ENCODE measurements at regions not wholly inside any gene's neighbourhood (a gene's known extent, or its start where the extent isn't known, plus 50 kb on each side); places are given as distances from the start of the nearest gene placed in this dataset.

GRCh38 chr14:80364816-80365215, 153.5 kb upstream of the DIO2 start:
- no peak overlapping the region for H3K4me3 ChIP-seq
- DNase-seq: no peak
- 66 to 71% methylated on average over 2 of the region's 2 CpGs for WGBS, 2 donors
- intact Hi-C loops (cut with DNase I): no loop called here
- TF ChIP-seq EP300 (IDR thresholded peaks at IDR 0.05): no peak
- no peak for TF ChIP-seq POLR2A (IDR thresholded peaks at IDR 0.05)
- TF ChIP-seq POLR2AphosphoS5 (IDR thresholded peaks at IDR 0.05): no peak
- TF ChIP-seq CTCF (IDR thresholded peaks at IDR 0.05): no peak
- H3K36me3 ChIP-seq: no peaks in the 10 kb centered on the region
- H3K9me3 ChIP-seq: no peaks in the 10 kb centered on the region
- no peaks in the 10 kb centered on the region for H3K4me1 ChIP-seq
- H3K27ac ChIP-seq: no peak overlapping the region
- H3K27me3 ChIP-seq: no peaks in the 10 kb centered on the region

DNA sequence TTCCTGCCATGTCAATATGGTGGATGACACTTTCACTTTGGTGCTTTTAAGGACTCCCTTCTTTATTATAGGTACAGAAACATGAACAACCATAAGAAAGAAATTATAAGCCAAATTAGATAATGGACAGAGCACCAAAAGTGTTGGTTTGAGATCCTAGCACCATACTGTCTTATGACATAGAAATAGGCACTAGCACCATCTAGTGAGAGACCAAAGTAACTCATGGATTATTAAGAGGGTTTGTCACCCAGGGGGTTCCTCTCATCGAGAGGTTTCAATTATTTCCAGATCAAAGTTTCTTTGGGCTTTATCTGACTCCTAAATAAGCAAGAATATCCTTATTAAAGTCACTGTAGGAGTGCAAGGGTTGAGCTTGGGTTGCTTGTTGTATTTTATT, 153.0 kb upstream of the DIO2 start:
- 47 to 48% methylated on average over 1 of the region's 1 CpG for WGBS, 2 donors
- Histone ChIP-seq H3K27ac (no peak overlapping the region), H3K27me3 (no peaks in the 10 kb centered on the region)

DNA sequence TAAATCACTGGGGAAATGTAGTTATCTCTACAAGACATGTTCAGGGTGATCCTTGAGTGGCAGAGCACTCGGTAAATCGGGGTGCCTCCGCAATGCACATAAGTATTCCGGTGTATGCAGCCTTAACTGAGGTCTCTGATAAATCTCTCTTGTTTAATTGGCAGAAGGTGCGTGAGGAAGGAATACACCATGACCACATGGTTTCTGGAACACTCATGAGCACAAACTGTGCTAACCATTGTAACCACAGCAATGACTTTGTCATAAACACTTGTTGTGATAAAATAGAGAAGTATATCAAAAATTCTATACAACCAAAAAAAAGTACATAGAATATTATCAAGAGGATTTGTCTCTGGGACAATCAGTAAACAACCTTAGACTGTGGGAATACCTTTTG, 146.8 kb upstream of the DIO2 start:
- intact Hi-C loops (cut with DNase I): no loop called here
- 84% methylated on average over 5 of the region's 5 CpGs for WGBS, 2 donors
- no peaks in the 10 kb centered on the region for H3K36me3 ChIP-seq
- DNase-seq: no peak
- no peaks in the 10 kb centered on the region for H3K9me3 ChIP-seq
- no peak overlapping the region for H3K27ac ChIP-seq
- no peak overlapping the region for H3K4me3 ChIP-seq
- no peaks in the 10 kb centered on the region for H3K4me1 ChIP-seq
- no peaks in the 10 kb centered on the region for H3K27me3 ChIP-seq
- TF ChIP-seq POLR2AphosphoS5 (IDR thresholded peaks at IDR 0.05): no peak
- no peak for TF ChIP-seq EP300 (IDR thresholded peaks at IDR 0.05)

More for the DNA sequence above, 153.0 kb upstream of the DIO2 start:
- H3K9me3 ChIP-seq: no peaks in the 10 kb centered on the region
- H3K4me1 ChIP-seq: no peaks in the 10 kb centered on the region
- intact Hi-C loops (cut with DNase I): no loop called here
- no peak for DNase-seq
- H3K36me3 ChIP-seq: no peaks in the 10 kb centered on the region
- no peak overlapping the region for H3K4me3 ChIP-seq
- TF ChIP-seq EP300 (IDR thresholded peaks at IDR 0.05) (no peak), POLR2A (IDR thresholded peaks at IDR 0.05) (no peak), POLR2AphosphoS5 (IDR thresholded peaks at IDR 0.05) (no peak), CTCF (IDR thresholded peaks at IDR 0.05) (no peak)

GRCh38 chr14:80356413-80356812, 145.1 kb upstream of the DIO2 start:
- no peaks in the 10 kb centered on the region for H3K27me3 ChIP-seq
- TF ChIP-seq POLR2A (IDR thresholded peaks at IDR 0.05) (no peak), POLR2AphosphoS5 (IDR thresholded peaks at IDR 0.05) (no peak)
- H3K4me3 ChIP-seq: no peak overlapping the region
- H3K27ac ChIP-seq: no peak overlapping the region
- 66 to 72% methylated on average over 2 of the region's 2 CpGs for WGBS, 2 donors
- no peaks in the 10 kb centered on the region for H3K36me3 ChIP-seq
- H3K9me3 ChIP-seq: no peaks in the 10 kb centered on the region
- H3K4me1 ChIP-seq: no peaks in the 10 kb centered on the region
- no peak for DNase-seq
- intact Hi-C loops (cut with DNase I): no loop called here

DNA sequence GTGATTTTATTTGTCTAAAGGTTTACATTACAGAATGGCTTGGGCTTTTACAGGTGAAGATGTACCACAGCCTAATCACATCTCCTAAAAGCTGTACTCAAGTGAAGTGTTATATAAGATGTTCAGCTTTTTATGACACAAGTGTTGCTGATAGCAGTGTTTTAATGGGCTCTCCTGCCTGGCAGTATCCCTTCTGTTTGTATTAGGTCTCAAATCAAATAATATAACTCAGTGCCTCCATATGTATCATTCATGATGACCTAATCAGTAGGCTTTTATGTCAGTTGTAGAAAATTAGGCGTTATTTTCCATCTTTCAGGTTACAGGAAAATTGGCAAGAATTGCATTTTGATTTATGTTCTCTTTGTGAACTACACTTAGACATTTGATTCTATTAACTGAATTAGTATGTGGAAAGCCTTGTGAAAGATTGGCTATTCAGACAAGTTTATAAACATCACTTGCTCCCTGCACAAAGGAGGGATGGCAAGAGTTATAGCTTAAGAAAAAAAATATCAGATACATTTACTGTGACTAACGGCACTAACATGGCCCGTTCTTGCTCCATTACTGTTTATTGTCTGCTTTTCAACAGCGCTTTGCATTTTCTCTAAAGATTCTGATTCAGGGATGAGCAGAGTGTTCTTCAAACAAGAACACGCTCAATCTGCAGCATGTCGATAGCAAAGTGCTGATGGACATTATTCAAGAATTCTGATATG, 143.7 kb upstream of the DIO2 start:
- DNase-seq: no peak
- TF ChIP-seq EP300 (IDR thresholded peaks at IDR 0.05): no peak
- TF ChIP-seq CTCF (IDR thresholded peaks at IDR 0.05): no peak
- TF ChIP-seq POLR2AphosphoS5 (IDR thresholded peaks at IDR 0.05): no peak
- no peak for TF ChIP-seq POLR2A (IDR thresholded peaks at IDR 0.05)
- WGBS, 2 donors: 72 to 89% methylated on average over 6 of the region's 6 CpGs
- H3K9me3 ChIP-seq: peaks cover 0 to 4% (median 0%) of the 10 kb centered on the region in 4 donors
- no peaks in the 10 kb centered on the region for H3K27me3 ChIP-seq
- no peaks in the 10 kb centered on the region for H3K36me3 ChIP-seq
- H3K27ac ChIP-seq: no peak overlapping the region
- no peaks in the 10 kb centered on the region for H3K4me1 ChIP-seq
- no peak overlapping the region for H3K4me3 ChIP-seq
- intact Hi-C loops (cut with DNase I): no loop called here

DNA sequence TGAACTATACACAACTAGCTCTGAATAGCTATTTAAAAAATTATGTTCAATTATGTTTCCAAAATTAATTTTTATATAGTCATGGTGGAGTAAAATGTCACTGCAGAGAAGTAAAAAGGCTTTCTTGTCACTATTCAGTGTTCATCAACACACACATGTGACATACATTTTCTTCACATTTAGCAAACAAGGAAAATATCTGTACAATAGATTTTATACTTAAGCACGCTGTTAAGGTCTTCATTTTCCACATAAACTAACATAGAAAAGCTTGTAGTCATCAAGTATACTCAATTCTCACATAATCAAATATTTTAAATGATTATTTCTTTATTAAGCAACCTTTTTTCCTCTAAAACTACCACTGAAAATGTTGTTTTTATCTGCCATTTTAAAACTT, 141.2 kb upstream of the DIO2 start:
- Histone ChIP-seq H3K27ac (no peak overlapping the region), H3K4me3 (no peak overlapping the region), H3K9me3 (peaks cover 0 to 4% (median 0%) of the 10 kb centered on the region in 4 donors), H3K27me3 (no peaks in the 10 kb centered on the region), H3K36me3 (no peaks in the 10 kb centered on the region), H3K4me1 (no peaks in the 10 kb centered on the region)
- TF ChIP-seq POLR2A (IDR thresholded peaks at IDR 0.05): no peak
- no peak for TF ChIP-seq POLR2AphosphoS5 (IDR thresholded peaks at IDR 0.05)
- no peak for TF ChIP-seq EP300 (IDR thresholded peaks at IDR 0.05)
- TF ChIP-seq CTCF (IDR thresholded peaks at IDR 0.05): no peak
- intact Hi-C loops (cut with DNase I): no loop called here
- DNase-seq: no peak
- WGBS, 2 donors: 82 to 87% methylated on average over 1 of the region's 1 CpG
